Gastrocnemius medialis (tissue), 4 donors: ENCODE measurements at regions not wholly inside any gene's neighbourhood (a gene's known extent, or its start where the extent isn't known, plus 50 kb on each side); places are given as distances from the start of the nearest gene placed in this dataset.
A peak's percentile ranks its signal among the peaks of the same experiment; 100 is the strongest.

Source experiments
- ATAC-seq, 2 donors: fragments of 150-250 bp; one replicate each; pipeline ENCODE4 v1.9.1; 2016
- DNase-seq, 2 donors: peaks; one replicate each; pipeline ENCODE4 v3.0.0-alpha.2; 2019
- H3K27ac ChIP-seq, 4 donors: fragments of 200-600 bp; sonication (generic); 1 replicate in 1 of 4; 2 replicates in 3 of 4; pipeline ENCODE4 v1.5.1; 2016 to 2018; ENCODE audit warnings: mild to moderate bottlenecking in 2 of 4, moderate library complexity in 1 of 4
- H3K27me3 ChIP-seq, 3 donors: fragments of 200-600 bp; sonication (generic) in 2 of 3; 1 replicate in 1 of 3; 2 replicates in 2 of 3; pipeline versions ENCODE4 v1.5.1 to v1.6.0; 2016 to 2019; ENCODE audit warnings: mild to moderate bottlenecking in 1 of 3, moderate library complexity in 1 of 3
- H3K36me3 ChIP-seq, 2 donors: fragments of 200-600 bp; sonication (generic) in 1 of 2; one replicate each; pipeline ENCODE4 v1.5.1; 2017 to 2018
- H3K4me1 ChIP-seq, 2 donors: fragments of 200-600 bp; sonication (generic) in 1 of 2; one replicate each; pipeline ENCODE4 v1.5.1; 2016 to 2017; ENCODE audit warnings: mild to moderate bottlenecking in 2 of 2
- H3K4me3 ChIP-seq, 4 donors: fragments of 200-600 bp; sonication (generic) in 3 of 4; 1 replicate in 1 of 4; 2 replicates in 3 of 4; pipeline ENCODE4 v1.5.1; 2016 to 2019; ENCODE audit warnings: mild to moderate bottlenecking in 2 of 4
- H3K9me3 ChIP-seq, 3 donors: fragments of 200-600 bp; sonication (generic) in 2 of 3; 1 replicate in 1 of 3; 2 replicates in 2 of 3; pipeline ENCODE4 v1.5.1; 2016 to 2019
- POLR2A ChIP-seq, 2 donors: fragments of 450-650 bp; IDR thresholded peaks; one replicate each; pipeline ENCODE4 v1.6.1; 2017; ENCODE audit warnings: antibody characterized with exemption in 2 of 2, mild to moderate bottlenecking in 2 of 2, moderate library complexity in 2 of 2
- in situ Hi-C, 4 donors: fragments of 200-750 bp; cut with MboI; loops; one replicate each; pipeline versions ENCODE4 v1.15.0 to v1.8.0; 2017; ENCODE audit warnings: low sequenced_read_pairs in 4 of 4
- intact Hi-C: fragments of 100-400 bp; cut with DNase I; formaldehyde crosslinking; loops from one replicate; pipeline ENCODE4 v1.15.1; 2023; ENCODE audit warnings: low total_unique reads
- TF ChIP-seq, protein P1 (sequence below), 5 experiments: fragments of 450-650 bp in 3 of 5; fragments of 200-600 bp in 2 of 5; sonication (generic) in 2 of 5; IDR thresholded peaks in 4 of 5; conservative IDR thresholded peaks in 1 of 5; 1 replicate in 4 of 5; 2 replicates in 1 of 5; pipeline ENCODE4 v1.5.1; 2016 to 2019; ENCODE audit warnings: antibody characterized with exemption in 5 of 5, mild to moderate bottlenecking in 3 of 5, moderate library complexity in 3 of 5

DNA sequence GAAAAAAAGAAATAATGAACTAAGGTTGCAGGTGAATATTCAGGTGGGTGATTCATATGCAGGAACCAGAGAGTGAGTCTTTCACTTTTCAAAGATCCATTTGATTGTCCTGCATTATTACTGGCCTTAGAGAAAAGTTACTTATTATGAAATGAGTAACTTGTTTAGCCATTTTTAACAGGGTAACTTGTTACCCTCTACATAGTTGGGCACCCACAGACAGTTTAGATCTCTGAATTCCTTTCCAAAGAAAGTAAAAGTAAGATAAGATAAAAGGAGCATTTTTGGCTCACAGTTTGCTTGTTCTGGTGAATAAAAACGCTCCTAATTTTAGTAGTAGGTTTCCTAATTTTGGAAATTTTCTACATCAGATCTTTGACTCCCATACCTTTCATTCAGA, 54.1 kb upstream of the DAB2 start:
- ATAC-seq, result no peak
- no peak for DNase-seq
- in situ Hi-C loops, result no loop called here

DNA sequence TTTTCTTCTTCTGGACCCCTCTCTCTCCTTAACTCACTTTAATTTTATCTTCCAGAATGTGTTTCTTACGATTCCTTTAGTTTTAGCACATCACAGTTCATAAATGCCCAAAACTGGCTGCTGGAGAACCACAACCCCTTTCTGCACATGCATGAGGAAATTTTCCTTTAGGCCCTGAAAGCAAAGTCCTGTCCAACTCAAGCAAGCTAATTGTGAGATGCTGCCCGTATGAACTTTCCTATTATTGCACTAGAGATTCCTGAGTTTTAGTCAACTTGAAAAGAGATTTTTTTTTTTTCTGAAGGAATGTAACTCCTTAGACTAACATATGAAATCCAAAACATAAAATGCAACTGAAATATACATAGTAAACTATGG, 52.1 kb upstream of the DAB2 start:
- Histone ChIP-seq H3K4me1 (no peaks in the 10 kb centered on the region), H3K27me3 (no peaks in the 10 kb centered on the region), H3K36me3 (no peaks in the 10 kb centered on the region), H3K4me3 (no peak overlapping the region), H3K27ac (no peak overlapping the region), H3K9me3 (no peaks in the 10 kb centered on the region)
- intact Hi-C loops (no loop called here), in situ Hi-C loops (no loop called here)
- TF ChIP-seq POLR2A (IDR thresholded peaks at IDR 0.05), result no peak
- TF ChIP-seq, protein P1, sequence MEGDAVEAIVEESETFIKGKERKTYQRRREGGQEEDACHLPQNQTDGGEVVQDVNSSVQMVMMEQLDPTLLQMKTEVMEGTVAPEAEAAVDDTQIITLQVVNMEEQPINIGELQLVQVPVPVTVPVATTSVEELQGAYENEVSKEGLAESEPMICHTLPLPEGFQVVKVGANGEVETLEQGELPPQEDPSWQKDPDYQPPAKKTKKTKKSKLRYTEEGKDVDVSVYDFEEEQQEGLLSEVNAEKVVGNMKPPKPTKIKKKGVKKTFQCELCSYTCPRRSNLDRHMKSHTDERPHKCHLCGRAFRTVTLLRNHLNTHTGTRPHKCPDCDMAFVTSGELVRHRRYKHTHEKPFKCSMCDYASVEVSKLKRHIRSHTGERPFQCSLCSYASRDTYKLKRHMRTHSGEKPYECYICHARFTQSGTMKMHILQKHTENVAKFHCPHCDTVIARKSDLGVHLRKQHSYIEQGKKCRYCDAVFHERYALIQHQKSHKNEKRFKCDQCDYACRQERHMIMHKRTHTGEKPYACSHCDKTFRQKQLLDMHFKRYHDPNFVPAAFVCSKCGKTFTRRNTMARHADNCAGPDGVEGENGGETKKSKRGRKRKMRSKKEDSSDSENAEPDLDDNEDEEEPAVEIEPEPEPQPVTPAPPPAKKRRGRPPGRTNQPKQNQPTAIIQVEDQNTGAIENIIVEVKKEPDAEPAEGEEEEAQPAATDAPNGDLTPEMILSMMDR (IDR thresholded peaks at IDR 0.05 in 4 of 5, conservative IDR thresholded peaks at IDR 0.05 in 1 of 5), result no peak
- ATAC-seq (no peak), DNase-seq (no peak)

More for the DNA sequence above, 54.1 kb upstream of the DAB2 start:
- Histone ChIP-seq H3K4me3 (no peak overlapping the region), H3K27me3 (no peaks in the 10 kb centered on the region), H3K36me3 (no peaks in the 10 kb centered on the region), H3K9me3 (no peaks in the 10 kb centered on the region), H3K4me1 (no peaks in the 10 kb centered on the region), H3K27ac (no peak overlapping the region)
- intact Hi-C loops, result no loop called here
- TF ChIP-seq POLR2A (IDR thresholded peaks at IDR 0.05), result no peak
- TF ChIP-seq, protein P1 (IDR thresholded peaks at IDR 0.05 in 4 of 5, conservative IDR thresholded peaks at IDR 0.05 in 1 of 5), result no peak

DNA sequence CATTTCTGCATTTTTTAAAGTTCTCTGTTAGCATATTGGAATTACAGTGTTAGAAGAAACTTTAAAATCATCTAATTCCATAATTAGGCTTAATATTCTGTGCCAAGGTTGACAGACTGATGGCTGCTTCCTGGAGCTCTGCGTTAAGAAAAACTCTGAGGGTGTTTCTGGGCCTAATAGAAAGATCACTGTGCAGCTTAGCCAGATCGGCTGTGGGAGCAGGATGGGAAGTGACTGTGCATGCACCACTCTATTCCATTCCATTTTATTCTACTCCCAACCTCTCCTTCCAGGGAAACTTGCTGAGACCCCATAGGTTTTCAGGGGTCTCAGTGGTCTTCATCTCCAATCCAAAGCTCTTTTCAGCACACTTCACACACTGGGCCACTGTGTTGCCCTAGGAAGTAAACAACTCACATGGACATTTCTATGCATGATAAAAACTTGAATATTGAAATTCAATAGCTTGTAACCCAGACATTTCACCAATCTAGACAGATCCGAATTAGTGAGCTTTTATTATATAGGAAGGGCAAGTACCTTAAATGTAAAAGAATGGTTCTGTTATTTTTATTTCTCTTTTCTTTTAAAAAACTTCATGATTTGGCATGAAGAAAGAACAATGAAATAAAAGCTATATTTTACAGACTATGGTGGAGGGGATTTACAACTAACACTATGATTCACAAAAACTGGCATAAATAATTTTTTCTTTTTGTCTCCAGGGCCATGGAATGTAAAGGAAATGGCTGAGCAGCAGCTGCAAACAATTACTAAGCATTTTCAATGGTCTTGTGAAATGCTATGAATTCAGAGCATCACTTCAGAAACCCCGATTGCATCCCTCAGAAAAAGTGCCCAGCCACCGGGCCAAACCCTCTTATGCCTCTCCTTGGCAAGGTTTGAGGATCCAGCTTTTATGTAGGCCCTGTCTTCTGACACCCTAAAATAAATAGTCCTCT, 51.4 kb upstream of the DAB2 start:
- no peak for ATAC-seq
- in situ Hi-C loops (no loop called here), intact Hi-C loops (no loop called here)
- no peak for DNase-seq
- no peak overlapping the region for H3K4me3 ChIP-seq
- H3K4me1 ChIP-seq, result no peaks in the 10 kb centered on the region
- no peak overlapping the region for H3K27ac ChIP-seq
- TF ChIP-seq, protein P1 (IDR thresholded peaks at IDR 0.05 in 4 of 5, conservative IDR thresholded peaks at IDR 0.05 in 1 of 5), result no peak
- TF ChIP-seq POLR2A (IDR thresholded peaks at IDR 0.05), result no peak
- no peaks in the 10 kb centered on the region for H3K36me3 ChIP-seq
- no peaks in the 10 kb centered on the region for H3K27me3 ChIP-seq
- no peaks in the 10 kb centered on the region for H3K9me3 ChIP-seq

DNA sequence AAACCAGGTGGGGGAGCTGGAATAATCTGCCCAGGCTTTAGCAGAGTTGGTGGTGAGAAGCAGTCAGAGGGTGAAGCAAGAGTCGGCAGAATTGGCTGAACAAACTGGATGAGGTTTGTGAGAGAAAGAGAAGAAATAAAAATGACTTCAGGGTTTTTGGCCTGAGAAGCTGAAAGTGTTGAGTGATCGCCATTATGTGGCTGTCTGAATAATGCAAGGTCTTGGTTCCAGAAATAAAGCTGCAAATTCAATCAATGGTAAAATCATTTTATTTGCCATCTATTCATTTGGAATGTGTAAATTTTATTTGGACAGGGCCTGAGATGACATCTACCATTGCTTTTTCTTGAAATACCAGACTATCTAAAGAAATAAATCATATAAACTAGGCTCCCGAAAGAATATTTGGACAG, 50.4 kb upstream of the DAB2 start:
- ATAC-seq (peak in 1 of 2 donors; percentile 41), DNase-seq (peak in 1 of 2 donors; percentile 19)
- no peaks in the 10 kb centered on the region for H3K9me3 ChIP-seq
- TF ChIP-seq, protein P1 (IDR thresholded peaks at IDR 0.05 in 4 of 5, conservative IDR thresholded peaks at IDR 0.05 in 1 of 5), result no peak
- no peak for TF ChIP-seq POLR2A (IDR thresholded peaks at IDR 0.05)
- in situ Hi-C loops, result no loop called here
- H3K27ac ChIP-seq, result no peak overlapping the region
- no peaks in the 10 kb centered on the region for H3K4me1 ChIP-seq
- intact Hi-C loops, result no loop called here
- H3K36me3 ChIP-seq, result no peaks in the 10 kb centered on the region
- no peaks in the 10 kb centered on the region for H3K27me3 ChIP-seq
- no peak overlapping the region for H3K4me3 ChIP-seq
